Left renal pelvis (tissue), 4 donors: ENCODE measurements at regions not wholly inside any gene's neighbourhood (a gene's known extent, or its start where the extent isn't known, plus 50 kb on each side); places are given as distances from the start of the nearest gene placed in this dataset.

ENCODE experiments used
- DNase-seq, 4 donors: peaks; one replicate each; pipeline ENCODE4 v3.0.0-alpha.2; 2013; ENCODE audit warnings: low read depth in 4 of 4, low spot score in 3 of 4

- DNase-seq: no peak
These were observed 481.9 kb downstream of the NUP35 start for GRCh38 chr2:183606022-183606717.

- no peak for DNase-seq
These were observed 482.5 kb downstream of the NUP35 start for GRCh38 chr2:183606718-183607085.

GRCh38 chr2:183607995-183608394 lies 483.8 kb downstream of the NUP35 start:
- DNase-seq: no peak

- DNase-seq: no peak
These were observed 484.5 kb downstream of the NUP35 start for GRCh38 chr2:183608747-183609146.

- no peak for DNase-seq
These were observed 486.5 kb downstream of the NUP35 start for GRCh38 chr2:183610724-183611123.

GRCh38 chr2:183614799-183615435 lies 490.7 kb downstream of the NUP35 start:
- DNase-seq: no peak

- no peak for DNase-seq
These were observed 499.0 kb downstream of the NUP35 start for GRCh38 chr2:183623227-183623626.

- no peak for DNase-seq
These were observed 506.7 kb downstream of the NUP35 start for GRCh38 chr2:183630964-183631363.

GRCh38 chr2:183656121-183656520 lies 531.9 kb downstream of the NUP35 start:
- no peak for DNase-seq

GRCh38 chr2:183665425-183665824 lies 541.2 kb downstream of the NUP35 start:
- peak in 1 of 4 donors; percentile 12 for DNase-seq

GRCh38 chr2:183666031-183666430 lies 541.8 kb downstream of the NUP35 start:
- DNase-seq: no peak

- no peak for DNase-seq
These were observed 547.0 kb downstream of the NUP35 start for GRCh38 chr2:183671233-183671632.

- DNase-seq: no peak
These were observed 554.7 kb downstream of the NUP35 start for GRCh38 chr2:183678908-183679307.

- no peak for DNase-seq
These were observed 556.3 kb downstream of the NUP35 start for GRCh38 chr2:183680573-183680972.

- DNase-seq: no peak
These were observed 560.4 kb downstream of the NUP35 start for GRCh38 chr2:183684686-183685085.

- DNase-seq: no peak
These were observed 571.8 kb downstream of the NUP35 start for GRCh38 chr2:183696028-183696427.

- DNase-seq: no peak
These were observed 585.6 kb downstream of the NUP35 start for GRCh38 chr2:183709829-183710228.

- DNase-seq: no peak
These were observed 594.0 kb downstream of the NUP35 start for GRCh38 chr2:183718246-183718645.

GRCh38 chr2:183723278-183723677 lies 599.0 kb downstream of the NUP35 start:
- no peak for DNase-seq

- no peak for DNase-seq
These were observed 605.1 kb downstream of the NUP35 start for GRCh38 chr2:183729380-183729779.

GRCh38 chr2:183740241-183740640 lies 616.0 kb downstream of the NUP35 start:
- DNase-seq: no peak

- DNase-seq: no peak
These were observed 628.3 kb downstream of the NUP35 start for GRCh38 chr2:183752571-183752970.

- DNase-seq: no peak
These were observed 634.8 kb downstream of the NUP35 start for GRCh38 chr2:183759033-183759432.
